HUDEP-2 (cell line): ENCODE measurements at regions not wholly inside any gene's neighbourhood (a gene's known extent, or its start where the extent isn't known, plus 50 kb on each side); places are given as distances from the start of the nearest gene placed in this dataset.
"Not testable (repeated sequence)": the region's sequence is repeated elsewhere in the genome, so short reads cannot be mapped to it uniquely, and the experiment has no call there.

Experiments
- DNase-seq, 76 experiments: peaks; one replicate each; lab custom pipeline; 2025; ENCODE audit not compliant: unreplicated experiment in 76 of 76; lab: John Stamatoyannopoulos, UW

DNA sequence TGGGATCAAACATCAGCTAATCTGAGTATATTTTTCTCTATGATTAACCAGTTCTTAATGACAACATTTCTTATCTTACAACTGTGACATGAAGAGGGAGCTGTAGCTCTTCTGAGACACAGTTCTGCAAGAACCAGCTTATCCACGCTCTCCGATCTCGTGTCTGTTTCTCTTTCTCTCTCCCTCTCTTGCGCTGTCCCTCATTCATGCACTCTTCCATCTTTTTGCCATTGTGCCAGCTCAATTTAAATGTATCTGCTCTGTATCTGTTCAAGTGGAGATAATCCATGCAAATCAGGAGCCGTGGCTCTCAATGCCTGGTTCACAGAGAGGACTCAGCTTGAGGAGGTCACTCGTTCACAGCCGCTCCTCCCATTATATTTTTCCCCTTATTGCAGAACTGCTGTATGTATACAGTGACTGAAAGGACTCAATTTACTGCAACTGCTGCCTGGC is 494.7 kb upstream of the ADGRL2 start:
- no peak for DNase-seq

- no peak for DNase-seq
Observed at GRCh38 chr1:81304187-81304586, 496.5 kb upstream of the ADGRL2 start.

- DNase-seq: no peak
Observed at GRCh38 chr1:81299892-81300291, 500.8 kb upstream of the ADGRL2 start.

DNA sequence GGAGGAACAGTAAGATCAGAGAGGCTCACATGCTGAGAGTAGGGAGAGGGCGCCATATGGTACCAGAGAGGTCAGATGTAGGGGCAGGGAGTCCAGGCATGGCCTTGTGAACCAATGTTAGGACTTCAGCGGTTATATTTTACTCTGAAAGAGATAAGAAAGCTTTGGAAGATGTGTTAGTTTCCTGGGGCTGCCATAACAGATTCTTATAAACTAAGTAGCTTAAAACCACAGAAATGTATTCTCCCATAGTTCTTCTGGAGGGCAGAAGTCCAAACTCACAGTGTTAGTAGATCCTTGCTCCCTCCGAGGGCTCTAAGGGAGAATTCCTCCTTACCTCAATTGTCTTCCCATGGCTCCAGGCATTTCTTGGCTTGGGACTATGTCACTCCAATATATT is 502.5 kb upstream of the ADGRL2 start:
- DNase-seq: no peak

- DNase-seq: no peak
Observed at GRCh38 chr1:81296601-81297000, 504.1 kb upstream of the ADGRL2 start.

DNA sequence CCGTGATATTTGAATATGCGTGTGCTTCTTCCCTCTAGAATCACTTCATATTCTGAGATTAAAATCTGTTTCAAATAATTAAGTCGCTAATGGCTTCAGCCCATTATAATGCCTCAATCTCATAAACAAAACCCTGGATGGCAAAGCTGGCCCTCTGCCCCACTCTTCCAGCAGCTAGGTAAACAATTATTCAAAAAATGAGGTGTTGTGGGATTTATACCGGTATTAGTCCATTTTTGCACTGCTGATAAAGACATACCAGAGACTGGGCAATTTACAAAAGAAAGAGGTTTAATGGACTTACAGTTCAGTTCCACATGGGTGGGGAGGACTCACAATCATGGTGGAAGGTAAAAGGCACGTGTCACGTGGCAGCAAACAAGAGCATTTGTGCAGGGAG is 510.4 kb upstream of the ADGRL2 start:
- no peak for DNase-seq

DNA sequence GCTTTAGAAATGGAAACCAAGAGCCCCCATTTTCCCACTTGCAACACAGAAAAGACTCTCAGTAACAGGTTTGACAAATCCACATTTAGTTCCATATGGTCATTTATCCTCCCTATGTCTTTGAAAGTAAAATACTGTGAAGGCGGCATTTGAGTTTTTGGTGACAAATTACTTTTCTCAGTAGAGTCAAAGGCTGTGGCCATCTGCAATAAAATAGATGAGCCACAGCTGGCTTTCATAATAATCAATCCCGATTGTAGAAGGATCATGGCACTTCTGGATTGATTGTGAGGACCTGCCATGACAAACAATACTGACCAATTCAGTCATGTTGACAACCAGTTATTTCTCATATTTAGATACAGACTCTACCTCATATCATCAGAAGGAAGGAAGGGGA is 512.0 kb upstream of the ADGRL2 start:
- no peak for DNase-seq

DNA sequence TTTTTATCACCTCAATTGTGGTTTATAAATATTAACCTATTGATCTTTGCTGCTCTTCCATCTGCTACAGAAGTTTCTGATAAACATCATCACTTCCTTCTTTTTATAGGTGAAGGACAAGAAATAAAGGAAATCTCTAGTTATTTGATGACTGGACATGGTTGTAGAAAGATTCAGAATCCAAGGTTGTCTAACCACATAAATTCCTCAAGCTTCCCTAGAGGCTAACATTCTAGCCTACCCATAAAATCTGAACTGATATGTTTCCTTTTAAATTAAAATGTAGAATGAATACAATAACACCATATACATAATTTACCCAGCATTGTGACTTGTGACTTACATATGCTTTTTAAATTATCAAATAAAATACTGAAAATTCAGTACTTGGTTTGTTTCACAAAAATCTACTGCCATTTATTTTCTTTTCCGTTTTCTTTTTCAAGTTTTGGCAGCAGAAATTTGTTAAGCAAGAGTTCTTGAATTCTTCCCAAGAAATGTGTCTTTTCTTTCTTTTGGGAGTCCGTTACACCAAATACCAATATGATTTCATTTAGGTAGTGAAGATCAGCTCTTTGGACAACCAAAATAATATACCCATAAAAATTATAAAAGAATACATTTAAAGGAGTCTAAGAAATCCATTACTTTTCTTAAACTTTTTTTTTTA is 513.2 kb upstream of the ADGRL2 start:
- no peak for DNase-seq

- no peak for DNase-seq
Observed at GRCh38 chr1:81270051-81270450, 530.7 kb upstream of the ADGRL2 start.

DNA sequence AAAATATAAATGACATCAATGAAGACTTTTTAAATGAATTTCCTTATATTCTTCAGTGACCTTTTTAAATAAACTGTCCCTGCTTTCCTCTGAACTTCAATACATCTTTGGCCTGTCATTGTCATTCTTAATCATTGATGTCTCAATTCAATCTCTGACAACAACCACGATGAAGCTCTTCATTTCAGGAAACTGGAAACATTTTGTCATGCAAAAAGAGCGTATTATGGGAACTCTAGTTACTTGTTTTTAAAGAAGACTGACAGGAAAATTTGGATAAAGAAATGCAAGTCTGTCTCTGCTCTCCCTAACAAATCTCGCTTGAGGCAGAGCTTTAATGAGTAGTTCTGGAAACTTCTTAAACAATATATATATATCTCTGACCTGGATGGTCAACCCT is 535.8 kb upstream of the ADGRL2 start:
- DNase-seq: no peak

GRCh38 chr1:81259625-81260411 is 540.9 kb upstream of the ADGRL2 start:
- no peak for DNase-seq

- DNase-seq: no peak
Observed at GRCh38 chr1:81254560-81254959, 546.2 kb upstream of the ADGRL2 start.

DNA sequence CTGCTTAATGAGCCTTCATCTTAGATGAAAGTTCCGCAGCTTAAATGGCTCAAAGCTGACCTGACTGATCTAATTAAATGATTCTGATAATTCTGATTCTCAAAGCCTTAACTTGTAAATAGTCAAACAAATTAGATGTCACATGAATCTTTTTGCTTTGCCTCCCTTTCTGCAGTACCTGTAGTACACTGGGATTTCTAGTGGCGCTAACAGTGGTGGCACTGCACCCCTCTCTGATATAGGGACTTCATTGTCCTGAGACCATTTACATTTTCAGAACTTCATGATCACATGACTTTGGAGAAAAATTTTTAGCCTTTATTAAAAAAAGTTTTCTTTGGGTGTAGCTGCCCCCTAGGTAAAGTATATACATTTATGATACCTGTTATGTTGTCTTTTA is 546.7 kb upstream of the ADGRL2 start:
- no peak for DNase-seq

- DNase-seq: no peak
Observed at GRCh38 chr1:81252471-81253151, 548.1 kb upstream of the ADGRL2 start.

DNA sequence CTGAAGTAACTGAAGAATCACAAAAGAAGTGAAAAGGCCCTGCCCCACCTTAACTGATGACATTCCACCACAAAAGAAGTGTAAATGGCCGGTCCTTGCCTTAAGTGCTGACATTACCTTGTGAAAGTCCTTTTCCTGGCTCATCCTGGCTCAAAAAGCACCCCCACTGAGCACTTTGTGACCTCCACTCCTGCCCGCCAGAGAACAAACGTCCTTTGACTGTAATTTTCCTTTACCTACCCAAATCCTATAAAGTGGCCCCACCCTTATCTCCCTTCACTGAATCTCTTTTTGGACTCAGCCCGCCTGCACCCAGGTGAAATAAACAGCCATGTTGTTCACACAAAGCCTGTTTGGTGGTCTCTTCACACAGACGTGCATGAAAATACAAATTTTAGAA is 549.9 kb upstream of the ADGRL2 start:
- DNase-seq: not testable (repeated sequence)

DNA sequence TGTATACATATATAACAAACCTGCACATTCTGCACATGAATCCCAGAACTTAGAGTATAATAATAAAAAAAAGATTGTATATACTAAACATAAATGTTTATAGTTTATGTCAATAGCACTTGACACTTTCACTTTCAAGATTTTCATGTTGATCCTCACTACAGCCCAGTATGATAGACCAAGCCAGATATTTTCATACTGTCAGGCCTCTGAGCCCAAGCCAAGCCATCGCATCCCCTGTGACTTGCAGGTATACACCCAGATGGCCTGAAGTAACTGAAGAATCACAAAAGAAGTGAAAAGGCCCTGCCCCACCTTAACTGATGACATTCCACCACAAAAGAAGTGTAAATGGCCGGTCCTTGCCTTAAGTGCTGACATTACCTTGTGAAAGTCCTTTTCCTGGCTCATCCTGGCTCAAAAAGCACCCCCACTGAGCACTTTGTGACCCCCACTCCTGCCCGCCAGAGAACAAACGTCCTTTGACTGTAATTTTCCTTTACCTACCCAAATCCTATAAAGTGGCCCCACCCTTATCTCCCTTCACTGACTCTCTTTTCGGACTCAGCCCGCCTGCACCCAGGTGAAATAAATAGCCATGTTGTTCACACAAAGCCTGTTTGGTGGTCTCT is 555.5 kb upstream of the ADGRL2 start:
- DNase-seq: not testable (repeated sequence)

DNA sequence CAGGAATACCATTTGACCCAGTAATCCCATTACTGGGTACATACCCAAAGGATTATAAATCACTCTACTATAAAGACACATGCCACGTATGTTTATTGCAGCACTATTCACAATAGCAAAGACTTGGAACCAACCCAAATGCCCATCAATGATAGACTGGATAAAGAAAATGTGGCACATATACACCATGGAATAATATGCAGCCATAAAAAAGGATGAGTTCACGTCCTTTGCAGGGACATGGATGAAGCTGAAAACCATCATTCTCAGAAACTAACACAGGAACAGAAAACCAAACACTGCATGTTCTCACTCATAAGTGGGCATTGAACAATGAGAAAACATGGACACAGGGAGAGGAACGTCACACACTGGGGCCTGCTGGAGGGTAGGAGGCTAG is 556.1 kb upstream of the ADGRL2 start:
- not testable (repeated sequence) for DNase-seq

DNA sequence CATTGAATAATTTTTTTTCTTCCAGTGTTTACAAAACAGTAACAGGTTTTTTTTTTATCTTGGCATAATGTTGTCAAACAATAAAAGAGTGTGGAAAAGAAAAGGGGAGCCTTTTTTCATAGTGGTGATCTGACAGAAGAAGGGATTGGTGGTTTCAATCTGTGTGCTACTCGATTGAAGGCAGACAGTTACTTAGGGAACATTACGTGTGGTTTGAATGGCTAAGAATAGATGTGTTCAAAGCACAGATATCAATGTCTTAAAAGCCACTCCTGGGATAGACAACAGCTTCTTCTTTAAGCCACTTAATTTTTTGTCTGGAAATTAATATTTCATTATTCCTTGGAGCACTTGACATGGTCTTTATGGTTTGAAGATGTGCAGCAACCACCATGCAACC is 558.6 kb upstream of the ADGRL2 start:
- no peak for DNase-seq

DNA sequence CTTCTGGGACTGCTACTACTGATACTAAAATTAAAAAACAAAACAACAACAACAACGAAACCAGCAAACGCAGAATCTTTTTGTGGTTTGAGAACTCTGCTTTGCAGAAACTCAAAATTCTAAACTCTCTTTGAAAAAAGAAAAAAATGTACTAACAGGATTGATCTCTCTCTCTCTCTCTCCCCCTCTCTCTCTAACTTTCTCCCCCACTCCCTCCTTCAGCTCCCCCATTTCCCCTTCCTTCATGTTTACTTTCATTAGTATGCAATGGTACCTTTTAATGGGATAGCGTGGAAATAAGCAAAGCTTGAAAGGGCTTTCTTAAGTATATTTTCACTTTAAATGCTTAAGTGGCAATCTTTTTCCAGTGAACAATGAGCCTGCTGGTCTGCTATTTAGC is 562.6 kb upstream of the ADGRL2 start:
- DNase-seq: no peak

- no peak for DNase-seq
Observed at GRCh38 chr1:81237473-81238089, 563.2 kb upstream of the ADGRL2 start.

DNA sequence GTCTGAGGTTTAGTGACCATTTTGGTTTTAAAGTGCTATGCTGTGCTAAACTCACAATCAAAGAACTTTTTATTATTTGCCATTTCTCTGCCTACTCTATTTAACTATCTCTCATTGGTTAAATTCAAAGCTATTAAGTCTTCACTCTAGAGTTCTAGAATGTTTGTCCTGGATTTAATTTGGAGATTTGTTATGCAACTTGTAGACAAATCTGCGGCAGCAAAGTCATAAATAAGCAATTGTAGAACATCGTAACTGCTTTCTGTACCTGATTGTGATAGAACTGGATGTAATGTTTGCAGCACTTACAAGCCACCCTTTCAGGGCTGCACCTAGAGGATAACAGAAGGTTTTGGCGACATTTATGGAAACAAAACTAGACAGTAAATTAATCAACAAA is 566.5 kb upstream of the ADGRL2 start:
- DNase-seq: no peak
